AG10803 (cell line): ENCODE measurements at regions not wholly inside any gene's neighbourhood (a gene's known extent, or its start where the extent isn't known, plus 50 kb on each side); places are given as distances from the start of the nearest gene placed in this dataset.
A peak's percentile ranks its signal among the peaks of the same experiment; 100 is the strongest.
"Not testable (repeated sequence)": the region's sequence is repeated elsewhere in the genome, so short reads cannot be mapped to it uniquely, and the experiment has no call there.

Experiments
- DNase-seq: peaks from one replicate; pipeline ENCODE4 v3.0.0; 2010; ENCODE audit warnings: low read depth
- H3K4me3 ChIP-seq: 2 replicates; pipeline ENCODE4 v1.5.1; 2011; ENCODE audit warnings: mild to moderate bottlenecking, low read length, control low read depth
- TF ChIP-seq, protein P1 (sequence below): conservative IDR thresholded peaks from 2 replicates; pipeline ENCODE4 v1.5.1; 2011; ENCODE audit warnings: mild to moderate bottlenecking, low read length, control low read depth, inconsistent platforms

GRCh38 chr13:31545616-31546015, 193.7 kb upstream of the RXFP2 start:
- no peak overlapping the region for H3K4me3 ChIP-seq
- TF ChIP-seq, protein P1, sequence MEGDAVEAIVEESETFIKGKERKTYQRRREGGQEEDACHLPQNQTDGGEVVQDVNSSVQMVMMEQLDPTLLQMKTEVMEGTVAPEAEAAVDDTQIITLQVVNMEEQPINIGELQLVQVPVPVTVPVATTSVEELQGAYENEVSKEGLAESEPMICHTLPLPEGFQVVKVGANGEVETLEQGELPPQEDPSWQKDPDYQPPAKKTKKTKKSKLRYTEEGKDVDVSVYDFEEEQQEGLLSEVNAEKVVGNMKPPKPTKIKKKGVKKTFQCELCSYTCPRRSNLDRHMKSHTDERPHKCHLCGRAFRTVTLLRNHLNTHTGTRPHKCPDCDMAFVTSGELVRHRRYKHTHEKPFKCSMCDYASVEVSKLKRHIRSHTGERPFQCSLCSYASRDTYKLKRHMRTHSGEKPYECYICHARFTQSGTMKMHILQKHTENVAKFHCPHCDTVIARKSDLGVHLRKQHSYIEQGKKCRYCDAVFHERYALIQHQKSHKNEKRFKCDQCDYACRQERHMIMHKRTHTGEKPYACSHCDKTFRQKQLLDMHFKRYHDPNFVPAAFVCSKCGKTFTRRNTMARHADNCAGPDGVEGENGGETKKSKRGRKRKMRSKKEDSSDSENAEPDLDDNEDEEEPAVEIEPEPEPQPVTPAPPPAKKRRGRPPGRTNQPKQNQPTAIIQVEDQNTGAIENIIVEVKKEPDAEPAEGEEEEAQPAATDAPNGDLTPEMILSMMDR: no peak

DNA sequence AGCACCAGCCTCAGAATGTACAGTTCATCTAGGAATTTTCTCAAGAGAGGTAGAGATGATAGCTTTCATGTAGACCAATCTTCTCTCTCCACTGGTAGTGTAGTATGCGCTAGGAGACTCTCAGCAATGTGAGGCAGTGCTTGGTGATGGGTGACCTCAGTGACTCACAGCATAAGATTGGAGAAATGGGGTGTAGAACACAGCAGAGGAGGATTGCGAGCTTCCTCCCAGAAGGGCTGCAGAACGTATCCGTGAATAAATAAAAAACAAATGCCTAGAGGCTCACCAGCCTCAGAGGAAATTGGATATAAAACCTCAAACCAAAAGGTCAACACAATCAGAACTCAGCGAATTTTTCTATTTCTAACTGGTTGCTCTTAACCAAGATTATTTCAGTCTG, 182.9 kb upstream of the RXFP2 start:
- no peak overlapping the region for H3K4me3 ChIP-seq
- DNase-seq: peak; percentile 80
- TF ChIP-seq, protein P1: no peak

More at GRCh38 chr13:31545616-31546015, 193.7 kb upstream of the RXFP2 start:
- DNase-seq: peak; percentile 70

GRCh38 chr13:31584221-31584620, 155.1 kb upstream of the RXFP2 start:
- H3K4me3 ChIP-seq: not testable (repeated sequence)

GRCh38 chr13:31587698-31588266, 151.5 kb upstream of the RXFP2 start:
- TF ChIP-seq, protein P1: no peak
- peak; percentile 60 for DNase-seq
- no peak overlapping the region for H3K4me3 ChIP-seq

More at GRCh38 chr13:31584221-31584620, 155.1 kb upstream of the RXFP2 start:
- DNase-seq: not testable (repeated sequence)

- H3K4me3 ChIP-seq: no peak overlapping the region
- no peak for DNase-seq
- TF ChIP-seq, protein P1: no peak
Observed at GRCh38 chr13:31588316-31588715, 151.0 kb upstream of the RXFP2 start.

- TF ChIP-seq, protein P1: no peak
- DNase-seq: no peak
Observed at GRCh38 chr13:31588893-31589292, 150.4 kb upstream of the RXFP2 start.

GRCh38 chr13:31591642-31592233, 147.6 kb upstream of the RXFP2 start:
- no peak for DNase-seq
- TF ChIP-seq, protein P1: no peak
- no peak overlapping the region for H3K4me3 ChIP-seq

More at GRCh38 chr13:31588893-31589292, 150.4 kb upstream of the RXFP2 start:
- no peak overlapping the region for H3K4me3 ChIP-seq
